GM19467 (cell line): ENCODE measurements at regions not wholly inside any gene's neighbourhood (a gene's known extent, or its start where the extent isn't known, plus 50 kb on each side); places are given as distances from the start of the nearest gene placed in this dataset.
"Not testable (repeated sequence)": the region's sequence is repeated elsewhere in the genome, so short reads cannot be mapped to it uniquely, and the experiment has no call there.

ENCODE experiments used
- ATAC-seq: cut with Tn5 transposase; IDR thresholded peaks from one replicate; pipeline ENCODE4 v1.9.1; 2021; ENCODE audit warnings: mild to moderate bottlenecking, moderate library complexity; ENCODE audit not compliant: unreplicated experiment

DNA sequence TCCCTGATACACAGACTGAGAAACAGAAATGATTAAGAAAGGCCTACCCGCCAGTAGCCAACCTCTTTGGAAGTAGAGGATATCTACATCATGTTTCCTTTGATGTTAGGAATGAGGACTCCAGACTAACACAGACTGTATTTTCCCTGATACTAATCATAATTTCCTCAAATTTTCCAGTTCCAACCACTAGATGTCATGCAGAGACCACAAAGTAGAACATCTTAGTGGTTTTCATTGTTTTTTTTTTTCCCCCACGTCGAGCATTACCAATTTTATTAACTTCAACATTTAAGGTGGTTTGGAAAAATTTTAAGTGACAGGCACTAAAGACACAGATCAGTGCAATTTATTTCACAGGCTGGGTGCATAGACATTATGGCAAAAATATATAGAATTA lies 303.6 kb downstream of the ANKRD30BL start:
- not testable (repeated sequence) for ATAC-seq
